GM20431 (cell line): ENCODE measurements at regions not wholly inside any gene's neighbourhood (a gene's known extent, or its start where the extent isn't known, plus 50 kb on each side); places are given as distances from the start of the nearest gene placed in this dataset.
"Not testable (repeated sequence)": the region's sequence is repeated elsewhere in the genome, so short reads cannot be mapped to it uniquely, and the experiment has no call there.

ENCODE experiments used
- in situ Hi-C: fragments of 300-500 bp; cut with MseI, MboI; formaldehyde crosslinking; loops from one replicate; pipeline ENCODE4 v1.15.0; 2020; ENCODE audit warnings: low sequenced_read_pairs; ENCODE audit not compliant: unreplicated experiment

GRCh38 chr1:47590523-47591225, 152.8 kb downstream of the FOXD2 start:
- in situ Hi-C loops = no loop called here

- in situ Hi-C loops = no loop called here
These were observed 154.0 kb downstream of the FOXD2 start for GRCh38 chr1:47591801-47592200.

GRCh38 chr1:47592296-47593012, 154.6 kb downstream of the FOXD2 start:
- in situ Hi-C loops = no loop called here

GRCh38 chr1:47593013-47593568, 155.2 kb downstream of the FOXD2 start:
- in situ Hi-C loops = no loop called here

GRCh38 chr1:47593598-47594285, 155.9 kb downstream of the FOXD2 start:
- in situ Hi-C loops = no loop called here

- in situ Hi-C loops = no loop called here
These were observed 156.8 kb downstream of the FOXD2 start for GRCh38 chr1:47594627-47595026.

GRCh38 chr1:47596328-47596727, 158.5 kb downstream of the FOXD2 start:
- in situ Hi-C loops = no loop called here

- in situ Hi-C loops = no loop called here
These were observed 160.5 kb downstream of the FOXD2 start for GRCh38 chr1:47598357-47598756.

GRCh38 chr1:47599777-47600176, 161.9 kb downstream of the FOXD2 start:
- in situ Hi-C loops = no loop called here

- in situ Hi-C loops = not testable (repeated sequence)
These were observed 164.6 kb downstream of the FOXD2 start for GRCh38 chr1:47602491-47602890.

- in situ Hi-C loops = not testable (repeated sequence)
These were observed 167.0 kb downstream of the FOXD2 start for GRCh38 chr1:47604869-47605268.

GRCh38 chr1:47608296-47608875, 170.5 kb downstream of the FOXD2 start:
- in situ Hi-C loops = no loop called here

- in situ Hi-C loops = no loop called here
These were observed 174.1 kb downstream of the FOXD2 start for GRCh38 chr1:47611992-47612391.

GRCh38 chr1:47612819-47613218, 175.0 kb downstream of the FOXD2 start:
- in situ Hi-C loops = no loop called here

- in situ Hi-C loops = no loop called here
These were observed 178.2 kb downstream of the FOXD2 start for GRCh38 chr1:47616036-47616435.

GRCh38 chr1:47616906-47617305, 179.1 kb downstream of the FOXD2 start:
- in situ Hi-C loops = no loop called here

GRCh38 chr1:47617381-47618221, 179.8 kb downstream of the FOXD2 start:
- in situ Hi-C loops = no loop called here

- in situ Hi-C loops = no loop called here
These were observed 180.4 kb downstream of the FOXD2 start for GRCh38 chr1:47618222-47618720.

GRCh38 chr1:47618830-47619229, 181.0 kb downstream of the FOXD2 start:
- in situ Hi-C loops = no loop called here
